ENCODE measurements at regions not wholly inside any gene's neighbourhood (a gene's known extent, or its start where the extent isn't known, plus 50 kb on each side); places are given as distances from the start of the nearest gene placed in this dataset.

GRCh38 chrX:137286423-137286822, 252.6 kb upstream of the GPR101 start:
- FAIRE-seq (no peak), DNase-seq (ENCODE audit: insufficient read length) (no peak)
- TF ChIP-seq POLR2AphosphoS5 (IDR thresholded peaks at IDR 0.05; ENCODE audit: low read depth, low read length) (no peak), TAF1 (IDR thresholded peaks at IDR 0.05; ENCODE audit: borderline replicate concordance, low read depth, low read length) (no peak), POLR2A (IDR thresholded peaks at IDR 0.05; ENCODE audit: low read depth, low read length) (no peak)

- DNase-seq (ENCODE audit: insufficient read length) (no peak), FAIRE-seq (no peak)
- TF ChIP-seq POLR2AphosphoS5 (IDR thresholded peaks at IDR 0.05; ENCODE audit: low read depth, low read length), result no peak
- TF ChIP-seq POLR2A (IDR thresholded peaks at IDR 0.05; ENCODE audit: low read depth, low read length), result no peak
- no peak for TF ChIP-seq TAF1 (IDR thresholded peaks at IDR 0.05; ENCODE audit: borderline replicate concordance, low read depth, low read length)
Measured at GRCh38 chrX:137278825-137279224, 245.0 kb upstream of the GPR101 start.

DNA sequence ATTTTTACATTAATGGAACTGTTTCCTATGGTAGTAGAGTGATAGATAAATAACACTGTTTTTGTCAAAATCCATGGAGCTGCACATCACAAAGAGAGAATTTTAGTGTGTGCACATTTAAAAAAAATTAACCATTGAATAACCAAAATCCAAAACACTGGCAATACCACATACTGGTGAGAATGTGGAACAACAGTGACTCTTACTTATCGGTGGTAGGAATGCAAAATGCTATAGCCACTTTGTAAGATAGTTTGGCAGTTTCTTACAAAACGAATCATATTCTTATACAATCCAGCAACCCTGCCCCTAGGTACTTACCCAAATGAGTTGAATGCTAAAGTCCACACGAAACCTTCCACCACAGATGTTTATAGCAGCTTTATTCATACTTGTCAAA, 229.6 kb upstream of the GPR101 start:
- DNase-seq (ENCODE audit: insufficient read length), result no peak
- TF ChIP-seq POLR2AphosphoS5 (IDR thresholded peaks at IDR 0.05; ENCODE audit: low read depth, low read length) (no peak), TAF1 (IDR thresholded peaks at IDR 0.05; ENCODE audit: borderline replicate concordance, low read depth, low read length) (no peak), POLR2A (IDR thresholded peaks at IDR 0.05; ENCODE audit: low read depth, low read length) (no peak)
- no peak for FAIRE-seq

GRCh38 chrX:137245183-137245582, 211.4 kb upstream of the GPR101 start:
- no peak for TF ChIP-seq POLR2A (IDR thresholded peaks at IDR 0.05; ENCODE audit: low read depth, low read length)
- no peak for TF ChIP-seq POLR2AphosphoS5 (IDR thresholded peaks at IDR 0.05; ENCODE audit: low read depth, low read length)
- no peak for TF ChIP-seq TAF1 (IDR thresholded peaks at IDR 0.05; ENCODE audit: borderline replicate concordance, low read depth, low read length)
- FAIRE-seq (no peak), DNase-seq (ENCODE audit: insufficient read length) (no peak)

GRCh38 chrX:137236837-137237236, 203.0 kb upstream of the GPR101 start:
- DNase-seq (ENCODE audit: insufficient read length) (no peak), FAIRE-seq (no peak)
- no peak for TF ChIP-seq POLR2A (IDR thresholded peaks at IDR 0.05; ENCODE audit: low read depth, low read length)
- no peak for TF ChIP-seq TAF1 (IDR thresholded peaks at IDR 0.05; ENCODE audit: borderline replicate concordance, low read depth, low read length)
- no peak for TF ChIP-seq POLR2AphosphoS5 (IDR thresholded peaks at IDR 0.05; ENCODE audit: low read depth, low read length)

- FAIRE-seq (no peak), DNase-seq (ENCODE audit: insufficient read length) (no peak)
Measured at GRCh38 chrX:137234651-137235402, 201.0 kb upstream of the GPR101 start.

GRCh38 chrX:137233478-137233877, 199.7 kb upstream of the GPR101 start:
- no peak for FAIRE-seq
- no peak for TF ChIP-seq POLR2A (IDR thresholded peaks at IDR 0.05; ENCODE audit: low read depth, low read length)
- TF ChIP-seq POLR2AphosphoS5 (IDR thresholded peaks at IDR 0.05; ENCODE audit: low read depth, low read length), result no peak
- no peak for TF ChIP-seq TAF1 (IDR thresholded peaks at IDR 0.05; ENCODE audit: borderline replicate concordance, low read depth, low read length)
- DNase-seq (ENCODE audit: insufficient read length), result no peak

More at GRCh38 chrX:137234651-137235402, 201.0 kb upstream of the GPR101 start:
- no peak for TF ChIP-seq POLR2AphosphoS5 (IDR thresholded peaks at IDR 0.05; ENCODE audit: low read depth, low read length)
- TF ChIP-seq POLR2A (IDR thresholded peaks at IDR 0.05; ENCODE audit: low read depth, low read length), result no peak
- TF ChIP-seq TAF1 (IDR thresholded peaks at IDR 0.05; ENCODE audit: borderline replicate concordance, low read depth, low read length), result no peak

GRCh38 chrX:137227151-137227550, 193.4 kb upstream of the GPR101 start:
- FAIRE-seq (no peak), DNase-seq (ENCODE audit: insufficient read length) (no peak)
- TF ChIP-seq TAF1 (IDR thresholded peaks at IDR 0.05; ENCODE audit: borderline replicate concordance, low read depth, low read length) (no peak), POLR2AphosphoS5 (IDR thresholded peaks at IDR 0.05; ENCODE audit: low read depth, low read length) (no peak), POLR2A (IDR thresholded peaks at IDR 0.05; ENCODE audit: low read depth, low read length) (no peak)

GRCh38 chrX:137215467-137215866, 181.7 kb upstream of the GPR101 start:
- TF ChIP-seq TAF1 (IDR thresholded peaks at IDR 0.05; ENCODE audit: borderline replicate concordance, low read depth, low read length) (no peak), POLR2A (IDR thresholded peaks at IDR 0.05; ENCODE audit: low read depth, low read length) (no peak), POLR2AphosphoS5 (IDR thresholded peaks at IDR 0.05; ENCODE audit: low read depth, low read length) (no peak)
- DNase-seq (ENCODE audit: insufficient read length) (no peak), FAIRE-seq (no peak)

DNA sequence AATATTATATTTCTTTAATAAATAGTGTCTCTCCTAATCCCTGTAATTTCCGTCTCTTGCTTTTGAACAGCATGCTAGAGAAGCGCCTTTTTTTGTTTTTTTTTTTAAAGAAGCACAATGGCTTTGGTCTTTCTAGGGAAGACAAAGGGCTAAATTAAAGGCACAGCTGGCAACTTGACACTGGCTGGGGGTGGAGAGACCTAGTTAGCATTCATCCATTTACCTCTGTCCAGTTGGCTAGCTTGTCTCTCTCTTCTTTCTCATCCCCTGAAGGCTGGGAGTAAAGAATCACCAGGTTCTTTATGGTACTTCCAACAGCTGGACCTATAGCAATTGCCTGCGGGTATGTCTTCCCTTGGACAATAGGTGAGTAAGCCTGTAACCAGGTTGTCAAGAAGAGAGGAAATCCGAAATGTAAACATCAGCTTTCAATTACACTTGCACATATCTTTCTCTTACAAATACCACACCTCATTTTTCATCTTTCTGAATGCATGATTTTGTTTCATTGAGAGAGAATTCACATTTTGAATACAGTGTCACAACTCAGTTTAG, 178.4 kb upstream of the GPR101 start:
- no peak for DNase-seq (ENCODE audit: insufficient read length)
- no peak for FAIRE-seq
- TF ChIP-seq POLR2A (IDR thresholded peaks at IDR 0.05; ENCODE audit: low read depth, low read length) (no peak), TAF1 (IDR thresholded peaks at IDR 0.05; ENCODE audit: borderline replicate concordance, low read depth, low read length) (no peak), POLR2AphosphoS5 (IDR thresholded peaks at IDR 0.05; ENCODE audit: low read depth, low read length) (no peak)

DNA sequence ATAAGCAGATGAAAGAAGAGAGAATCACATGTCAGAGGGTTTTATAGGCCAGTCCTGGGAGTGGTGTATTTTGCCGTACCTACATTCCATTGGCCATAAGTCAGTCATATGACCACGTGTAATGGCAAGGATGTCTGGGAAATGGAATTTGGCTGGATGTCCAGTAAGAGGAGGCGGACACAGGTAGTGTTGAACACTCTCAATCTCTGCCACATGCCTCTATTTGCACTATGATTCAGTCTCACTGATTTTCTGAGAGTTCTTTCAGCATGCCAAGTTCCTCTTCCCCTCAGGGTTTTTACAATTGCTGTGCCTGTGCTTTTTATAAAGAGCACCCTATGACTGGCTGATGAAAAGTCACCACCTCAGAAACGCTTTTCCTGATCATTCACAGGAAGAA, 164.2 kb upstream of the GPR101 start:
- DNase-seq (ENCODE audit: insufficient read length) (no peak), FAIRE-seq (no peak)
- TF ChIP-seq POLR2AphosphoS5 (IDR thresholded peaks at IDR 0.05; ENCODE audit: low read depth, low read length) (no peak), POLR2A (IDR thresholded peaks at IDR 0.05; ENCODE audit: low read depth, low read length) (no peak), TAF1 (IDR thresholded peaks at IDR 0.05; ENCODE audit: borderline replicate concordance, low read depth, low read length) (no peak)

DNA sequence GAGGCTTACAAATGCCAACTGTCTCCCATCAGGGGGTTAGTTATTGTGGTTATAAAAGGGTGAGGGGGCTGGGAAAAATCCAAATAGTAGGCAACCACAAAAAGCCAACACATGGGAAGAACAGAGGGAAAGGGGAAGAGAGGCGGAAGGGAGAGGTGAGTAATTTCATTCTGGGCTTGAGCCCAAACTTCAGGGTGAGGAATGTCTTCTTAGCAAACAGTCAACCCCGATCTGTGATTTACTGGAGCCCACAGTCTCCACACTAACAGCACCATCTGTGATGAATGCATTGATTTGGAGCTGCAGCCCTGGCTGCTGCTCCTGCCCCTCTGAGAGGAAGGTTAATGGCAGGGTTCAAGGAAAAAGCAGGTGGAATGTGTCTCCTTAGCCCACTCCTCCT, 162.2 kb upstream of the GPR101 start:
- DNase-seq (ENCODE audit: insufficient read length) (no peak), FAIRE-seq (no peak)
- TF ChIP-seq POLR2A (IDR thresholded peaks at IDR 0.05; ENCODE audit: low read depth, low read length) (no peak), TAF1 (IDR thresholded peaks at IDR 0.05; ENCODE audit: borderline replicate concordance, low read depth, low read length) (no peak)

Measured in GM12892 (cell line).